Eye (tissue), 1 donor: ENCODE measurements at regions not wholly inside any gene's neighbourhood (a gene's known extent, or its start where the extent isn't known, plus 50 kb on each side); places are given as distances from the start of the nearest gene placed in this dataset.

Experiments used
- DNase-seq: peaks from one replicate; pipeline ENCODE4 v3.0.0-alpha.2; 2015

DNA sequence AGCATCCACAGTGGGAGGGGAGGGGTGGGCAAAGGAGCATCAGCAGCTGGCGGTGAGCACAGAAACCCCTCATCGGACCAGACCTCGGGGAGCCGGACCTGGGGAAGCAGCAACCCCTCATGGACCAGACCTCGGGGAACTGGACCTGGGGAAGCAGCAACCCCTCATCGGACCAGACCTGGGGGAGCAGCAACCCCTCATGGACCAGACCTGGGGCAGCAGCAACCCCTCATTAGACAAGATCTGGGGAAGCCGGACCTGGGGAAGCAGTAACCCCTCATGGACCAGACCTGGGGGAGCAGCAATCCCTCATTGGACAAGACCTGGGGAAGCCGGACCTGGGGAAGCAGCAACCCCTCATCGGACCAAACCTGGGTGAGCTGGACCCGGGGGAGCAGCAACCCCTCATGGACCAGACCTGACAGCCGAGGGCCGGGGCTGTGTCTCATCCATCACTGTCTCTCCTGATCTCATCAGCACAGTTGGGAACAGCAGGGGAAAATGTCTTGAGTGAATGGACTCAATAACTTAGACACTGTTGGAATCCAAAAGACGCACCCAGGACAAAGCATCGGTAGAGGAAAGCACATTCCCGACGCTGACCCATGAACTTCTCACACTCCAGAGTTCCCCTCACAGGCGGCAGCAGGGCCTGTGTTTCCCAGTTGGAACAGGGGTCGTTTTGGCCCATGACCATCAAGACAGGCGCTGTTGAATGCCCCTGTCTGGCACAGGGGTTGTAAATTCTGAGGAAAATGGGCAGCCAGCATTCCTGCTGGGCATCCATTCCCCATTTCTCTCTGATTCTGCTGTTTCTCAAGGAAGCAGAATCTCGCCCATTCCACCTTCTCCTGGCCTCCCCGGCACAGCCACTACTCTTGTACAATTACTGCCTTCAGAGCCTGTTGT, 1494.6 kb downstream of the TBC1D22A start:
- peak; percentile 76 for DNase-seq

DNA sequence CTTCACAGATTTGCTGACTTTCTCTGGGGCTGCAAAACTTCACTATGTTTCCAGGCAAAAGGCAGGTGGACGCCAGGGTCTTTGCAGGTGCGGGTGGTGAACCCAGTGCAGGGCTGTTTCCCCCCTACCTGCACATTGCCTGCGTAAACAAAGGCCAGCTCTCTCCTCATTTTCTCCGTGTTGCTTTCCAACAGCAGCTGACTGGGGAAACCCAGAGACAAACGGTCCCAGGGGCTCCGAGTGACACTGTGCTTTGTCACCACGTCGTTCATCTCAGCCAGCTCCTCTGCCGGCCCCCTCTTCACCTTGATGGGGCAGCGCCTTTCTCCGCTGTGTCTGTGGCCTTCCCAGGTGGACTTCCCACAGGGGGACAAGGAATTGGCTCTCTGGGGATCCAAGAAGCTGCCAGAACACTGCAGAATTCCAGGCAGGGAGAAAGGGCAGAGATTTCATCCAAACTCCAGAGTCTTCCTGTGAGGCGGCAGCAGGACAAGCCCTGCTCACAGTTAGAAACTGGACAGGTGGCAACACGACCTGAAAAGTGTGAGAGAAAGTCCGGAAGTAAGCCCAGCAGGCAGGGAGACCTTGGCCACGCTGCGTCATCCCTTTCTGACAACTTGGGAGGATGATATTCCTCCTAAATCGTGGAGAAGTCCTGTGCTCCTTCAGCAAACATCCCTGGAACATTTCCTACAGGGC, 1493.7 kb downstream of the TBC1D22A start:
- no peak for DNase-seq

DNA sequence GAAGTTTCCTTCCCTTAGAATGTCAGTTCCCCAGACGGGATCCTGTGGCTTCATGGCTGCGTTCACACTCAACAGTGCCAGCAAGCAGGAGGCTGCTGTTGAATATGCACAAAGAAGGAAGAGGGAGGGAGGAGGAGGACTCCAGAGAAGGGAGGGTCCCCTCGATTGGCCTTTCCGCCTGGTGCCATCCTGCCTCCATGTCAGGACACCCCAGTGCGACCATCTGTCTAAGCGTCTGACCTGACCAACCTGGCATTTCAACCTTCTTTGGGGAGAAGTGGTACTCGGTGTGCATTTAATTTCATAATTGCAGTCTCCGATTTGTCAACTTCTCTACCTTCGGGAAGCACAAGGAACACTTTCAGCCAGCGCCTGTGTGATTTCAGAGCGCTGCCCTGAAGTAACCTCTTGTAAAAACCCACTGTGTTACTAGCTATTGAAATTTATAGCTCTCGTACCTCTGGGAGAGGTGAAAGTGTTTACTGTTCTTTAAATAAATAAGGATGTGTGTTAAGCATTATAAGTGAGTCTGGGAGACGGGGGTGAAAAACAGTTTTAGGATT, 1491.9 kb downstream of the TBC1D22A start:
- peak; percentile 51 for DNase-seq

DNA sequence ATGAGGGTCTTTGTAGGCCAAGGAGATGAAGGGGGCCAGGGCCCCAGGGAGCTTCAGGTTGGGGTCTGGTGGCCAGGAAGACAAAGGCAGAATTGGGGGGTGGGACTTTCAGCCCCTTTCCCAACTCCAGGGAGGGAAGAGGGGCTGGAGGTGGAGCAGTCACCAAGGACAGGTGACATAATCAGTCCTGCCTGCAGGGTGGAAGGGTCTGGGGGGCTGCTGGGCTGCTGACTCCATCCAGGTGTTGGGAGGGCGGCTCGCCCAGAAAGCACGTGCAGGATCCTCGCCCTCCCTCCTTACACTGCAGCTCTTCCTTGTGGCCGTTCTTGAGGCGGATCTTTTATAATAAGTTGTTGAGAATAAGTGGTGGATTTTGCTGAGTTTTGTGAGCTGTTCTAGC, 1491.1 kb downstream of the TBC1D22A start:
- no peak for DNase-seq

DNA sequence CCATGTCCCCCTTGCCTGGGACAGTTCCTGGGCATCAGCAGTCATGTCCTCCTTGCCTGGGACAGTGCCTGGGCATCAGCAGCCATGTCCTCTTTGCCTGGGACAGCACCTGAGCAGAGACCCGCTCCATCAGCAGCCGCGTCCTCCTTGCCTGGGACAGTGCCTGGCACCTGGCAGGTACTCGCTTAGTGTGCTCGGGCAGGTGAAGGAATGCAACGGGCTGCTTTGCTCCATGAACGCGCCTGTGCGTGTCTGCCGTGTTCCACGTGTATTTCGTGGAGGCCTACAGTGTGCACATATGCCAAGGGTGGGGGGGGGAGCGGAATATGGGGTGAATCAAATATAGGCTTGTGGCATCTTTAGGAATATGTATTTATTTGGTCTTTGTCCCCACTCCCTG, 1490.7 kb downstream of the TBC1D22A start:
- DNase-seq: no peak

DNA sequence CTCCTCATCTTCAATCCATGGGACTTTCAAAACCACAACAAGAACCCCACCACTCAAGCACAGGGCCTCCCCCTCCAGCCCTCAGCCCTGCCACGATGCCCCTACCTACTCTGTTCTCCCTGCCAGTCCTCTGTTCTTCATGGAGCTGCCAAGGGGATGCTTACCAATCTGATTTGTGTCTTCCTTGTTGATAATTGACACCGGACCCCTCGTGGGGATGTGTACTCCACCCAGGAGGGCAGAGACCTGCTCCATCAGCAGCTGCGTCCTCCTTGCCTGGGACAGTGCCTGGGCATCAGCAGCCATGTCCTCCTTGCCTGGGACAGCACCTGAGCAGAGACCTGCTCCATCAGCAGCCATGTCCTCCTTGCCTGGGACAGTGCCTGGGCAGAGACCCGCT, 1489.2 kb downstream of the TBC1D22A start:
- no peak for DNase-seq

DNA sequence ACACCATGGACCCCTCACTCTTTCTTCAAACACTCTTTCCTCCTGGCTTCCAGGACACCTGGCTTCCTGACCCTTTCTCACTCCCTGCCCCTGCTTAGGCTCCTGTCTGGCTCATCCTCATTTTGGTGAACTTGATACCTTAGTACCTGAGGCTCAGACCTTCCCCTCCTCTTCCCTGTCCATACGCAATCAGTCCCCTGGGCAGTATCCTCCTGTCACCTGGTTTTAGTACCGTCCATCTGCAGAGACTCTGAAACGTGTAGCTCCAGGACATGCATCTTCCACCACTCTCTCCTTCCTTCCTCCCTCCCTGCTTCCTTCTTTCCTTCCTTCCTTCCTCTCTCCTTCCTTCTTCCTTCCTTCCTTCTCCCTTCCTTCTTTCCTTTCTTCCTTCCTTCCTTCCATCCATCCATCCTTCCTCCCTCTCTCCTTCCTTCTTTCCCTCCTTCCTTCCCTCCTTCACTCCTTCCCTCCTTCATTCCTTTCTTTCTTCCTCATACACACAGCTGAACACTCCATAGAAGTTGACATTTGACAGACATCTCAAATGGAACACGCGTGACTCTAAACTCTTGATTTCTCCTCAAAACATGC, 1488.6 kb downstream of the TBC1D22A start:
- DNase-seq: no peak

DNA sequence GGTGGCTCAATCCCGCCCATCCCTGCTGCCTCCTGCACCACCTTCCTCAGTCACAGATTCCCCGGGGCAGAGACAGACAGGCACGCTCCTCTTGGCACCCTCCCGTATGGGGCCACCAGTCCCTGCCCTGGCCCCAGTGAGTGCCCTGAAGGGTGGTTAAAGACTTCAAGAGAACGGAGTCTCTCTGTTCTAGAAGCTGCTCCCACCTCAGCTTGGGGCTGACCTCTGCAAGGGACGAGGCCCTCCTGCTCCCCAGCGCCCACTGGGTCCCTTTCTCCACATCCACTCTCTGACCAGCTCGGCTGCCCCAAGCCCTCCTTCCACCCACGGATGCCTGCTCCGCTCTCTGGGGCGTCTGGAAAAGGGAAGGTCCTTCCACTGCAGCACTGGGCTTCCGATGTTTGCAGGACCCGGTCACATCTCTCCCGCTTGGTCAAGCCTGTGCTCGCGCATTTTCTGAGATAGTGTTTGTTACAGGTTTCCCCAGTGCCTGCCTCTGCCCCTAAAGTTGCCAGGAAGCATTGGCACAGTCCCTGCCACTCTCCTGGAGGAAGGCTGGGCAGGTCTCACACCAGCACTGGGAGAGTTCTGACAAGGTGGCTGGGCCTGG, 1487.9 kb downstream of the TBC1D22A start:
- no peak for DNase-seq

DNA sequence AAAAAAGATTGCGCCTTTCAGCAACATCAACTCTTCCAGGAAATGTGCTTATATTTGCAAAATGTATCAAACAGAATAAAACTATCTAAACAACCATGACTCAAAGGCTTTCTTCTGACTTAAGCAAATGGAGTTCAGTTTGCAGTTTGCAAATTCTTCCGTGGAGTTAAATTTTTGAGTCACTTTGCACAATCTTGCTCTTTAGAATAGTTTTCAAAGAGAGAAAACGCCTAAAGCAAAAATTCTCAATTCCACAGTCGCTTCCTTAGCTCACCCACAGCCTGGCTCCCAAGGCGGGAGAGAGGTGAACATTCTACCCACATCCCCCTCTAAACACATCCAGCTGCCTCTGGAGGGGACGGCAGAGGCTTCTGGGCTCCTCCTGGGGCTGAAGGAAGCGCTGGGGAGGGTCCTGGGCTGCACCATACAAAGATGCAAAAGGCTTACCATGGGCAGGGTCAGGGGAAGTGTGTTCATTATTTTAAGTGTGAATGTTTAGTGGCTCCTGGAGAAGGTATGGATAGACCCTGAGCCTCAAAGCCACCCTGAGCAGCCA, 1487.3 kb downstream of the TBC1D22A start:
- no peak for DNase-seq

DNA sequence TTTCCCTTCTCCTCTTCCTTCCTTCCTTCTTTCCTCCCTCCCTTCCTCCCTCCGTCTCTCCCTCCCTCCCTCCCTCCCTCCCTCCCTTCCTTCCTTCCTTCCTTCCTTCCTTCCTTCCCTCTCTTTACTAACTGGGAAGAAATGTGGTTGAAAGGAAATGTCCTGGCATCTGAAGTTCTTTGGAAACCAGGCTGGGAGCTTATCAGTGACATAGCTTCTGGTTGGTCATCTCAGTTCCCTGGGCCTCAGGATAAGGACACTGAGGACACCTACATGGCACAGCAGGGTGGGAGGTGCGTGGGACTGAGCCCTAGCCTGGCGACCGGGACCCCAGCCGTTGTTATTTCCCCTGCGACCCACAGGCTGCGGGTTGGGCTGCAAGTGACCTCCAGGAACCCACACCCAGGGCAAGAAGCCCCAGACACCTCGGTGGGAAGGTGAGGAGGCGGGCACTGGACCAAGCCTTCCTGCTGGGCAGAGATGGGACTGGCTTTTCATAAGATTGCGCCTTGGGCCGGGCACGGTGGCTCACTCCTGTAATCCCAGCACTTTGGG, 1486.5 kb downstream of the TBC1D22A start:
- no peak for DNase-seq

DNA sequence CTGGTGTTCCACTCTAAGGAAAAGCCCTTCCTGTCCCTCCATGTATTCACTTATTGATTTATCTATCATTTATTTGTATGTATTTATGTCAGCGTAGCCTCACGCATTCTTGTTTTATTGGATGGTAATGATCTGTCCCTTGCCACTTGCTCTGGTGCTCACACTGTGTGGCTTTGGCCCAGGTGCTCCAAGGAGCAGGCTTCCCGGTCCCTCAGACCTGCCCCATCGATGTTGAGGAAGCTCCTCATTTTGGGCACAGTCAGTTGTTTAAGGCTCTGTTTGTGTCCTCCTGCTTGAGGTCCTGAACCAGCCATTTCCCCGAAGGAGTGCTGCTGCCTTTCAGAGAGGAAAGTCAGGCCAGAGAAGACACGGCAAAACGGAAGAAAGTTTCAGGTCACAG, 1485.4 kb downstream of the TBC1D22A start:
- DNase-seq: no peak

DNA sequence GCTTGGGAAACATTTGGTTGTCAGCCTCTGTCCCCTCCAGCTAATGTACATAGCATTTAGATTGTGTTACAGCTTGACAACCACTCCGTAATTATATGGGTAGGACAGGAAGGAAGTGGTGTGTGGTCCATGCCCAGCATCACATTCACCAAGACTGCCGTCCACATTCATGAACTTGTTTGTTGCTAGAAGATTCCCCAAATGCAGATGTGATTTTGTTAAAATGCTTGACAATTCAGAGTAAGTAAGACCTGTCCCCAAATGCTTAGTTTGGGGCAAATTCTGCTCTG, 1482.7 kb downstream of the TBC1D22A start:
- no peak for DNase-seq

DNA sequence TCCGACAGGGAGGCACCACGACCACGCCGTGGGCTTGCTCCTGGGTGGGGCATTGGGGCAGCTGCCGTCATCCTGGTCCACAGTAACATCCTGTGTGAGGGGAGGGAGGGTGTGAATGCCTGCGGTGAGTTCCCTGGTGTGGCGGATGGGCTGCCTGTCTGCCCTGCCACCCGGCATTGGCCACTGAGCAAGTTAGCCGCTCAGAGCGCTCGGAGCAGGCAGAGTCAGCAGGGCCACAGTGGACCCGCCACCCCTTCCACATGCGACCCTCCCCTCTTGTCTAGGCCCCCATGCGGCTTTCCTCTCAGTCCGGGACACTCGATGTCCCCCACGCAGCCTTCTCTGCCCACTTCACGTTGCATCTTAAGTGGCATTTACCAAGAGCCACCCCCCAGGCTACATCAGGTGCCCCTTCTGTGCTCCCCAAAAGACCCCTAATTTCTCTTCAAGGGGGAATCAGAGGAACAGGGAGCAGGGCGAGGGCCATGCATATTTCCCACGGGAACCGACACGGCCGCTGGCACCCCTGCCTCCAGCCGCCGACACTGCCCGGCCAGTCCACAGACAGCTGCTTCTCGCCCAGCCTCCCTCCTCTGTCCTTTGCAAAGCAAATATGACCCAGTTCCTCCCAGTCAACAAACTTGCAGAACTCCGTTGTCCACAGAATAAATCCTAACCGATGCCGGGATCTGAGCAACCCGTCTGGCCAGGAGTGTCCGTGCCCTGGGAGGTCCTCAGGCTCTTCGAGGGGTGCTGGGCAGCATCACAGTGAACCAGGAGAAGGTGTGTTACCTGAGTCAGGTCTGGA, 1482.1 kb downstream of the TBC1D22A start:
- DNase-seq: no peak

DNA sequence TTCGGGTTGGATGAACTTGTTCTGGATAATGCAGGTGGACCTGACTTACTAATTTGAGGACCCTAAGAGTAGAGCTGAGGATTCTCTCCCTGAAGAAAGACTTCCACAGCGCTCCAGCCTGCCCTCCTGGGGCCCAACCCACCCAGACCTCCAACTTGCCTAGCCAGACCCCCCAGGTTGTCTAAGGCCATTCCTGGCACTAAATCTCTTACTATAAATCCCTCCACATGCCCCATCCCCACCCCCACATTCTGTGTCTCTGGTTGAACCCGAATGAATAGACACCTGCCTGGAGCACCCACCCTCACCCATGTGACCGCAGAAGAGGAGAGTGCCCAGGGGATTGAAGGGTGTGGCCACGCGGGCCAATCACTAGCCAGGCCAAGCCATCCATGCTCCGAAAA, 1480.0 kb downstream of the TBC1D22A start:
- DNase-seq: no peak

DNA sequence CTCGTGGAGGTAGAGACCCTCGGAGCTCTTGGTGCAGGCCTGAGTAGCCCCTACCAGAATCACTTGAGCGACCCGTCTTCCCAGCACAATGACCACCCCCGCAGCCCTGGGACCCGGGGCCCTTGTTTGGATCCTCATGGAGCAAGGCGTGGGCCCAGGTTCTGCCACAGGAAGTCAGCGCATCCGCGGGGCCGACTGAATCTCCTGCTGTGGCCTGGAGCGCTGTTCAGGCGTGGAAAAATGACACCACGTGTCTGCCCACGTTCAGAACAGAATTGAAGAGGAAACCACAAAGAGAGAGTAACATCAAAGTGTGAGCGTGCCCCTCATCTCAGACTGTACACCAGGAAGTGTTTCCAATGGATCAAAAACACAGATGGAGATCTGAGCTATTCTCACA, 1479.2 kb downstream of the TBC1D22A start:
- no peak for DNase-seq

DNA sequence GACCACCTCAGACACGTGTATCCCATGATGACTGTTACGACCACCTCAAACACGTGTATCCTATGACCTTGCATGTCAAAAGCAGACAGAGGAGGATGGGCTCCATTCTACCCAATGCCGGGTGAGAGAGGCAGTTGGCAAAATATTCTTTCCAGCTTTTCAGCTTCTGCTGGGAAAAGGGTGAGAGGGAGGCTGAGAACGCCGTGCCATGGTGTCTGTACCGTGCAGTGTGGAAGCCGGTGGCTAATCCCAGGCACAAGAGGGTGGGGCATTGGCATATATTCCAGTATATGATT, 1478.4 kb downstream of the TBC1D22A start:
- no peak for DNase-seq

DNA sequence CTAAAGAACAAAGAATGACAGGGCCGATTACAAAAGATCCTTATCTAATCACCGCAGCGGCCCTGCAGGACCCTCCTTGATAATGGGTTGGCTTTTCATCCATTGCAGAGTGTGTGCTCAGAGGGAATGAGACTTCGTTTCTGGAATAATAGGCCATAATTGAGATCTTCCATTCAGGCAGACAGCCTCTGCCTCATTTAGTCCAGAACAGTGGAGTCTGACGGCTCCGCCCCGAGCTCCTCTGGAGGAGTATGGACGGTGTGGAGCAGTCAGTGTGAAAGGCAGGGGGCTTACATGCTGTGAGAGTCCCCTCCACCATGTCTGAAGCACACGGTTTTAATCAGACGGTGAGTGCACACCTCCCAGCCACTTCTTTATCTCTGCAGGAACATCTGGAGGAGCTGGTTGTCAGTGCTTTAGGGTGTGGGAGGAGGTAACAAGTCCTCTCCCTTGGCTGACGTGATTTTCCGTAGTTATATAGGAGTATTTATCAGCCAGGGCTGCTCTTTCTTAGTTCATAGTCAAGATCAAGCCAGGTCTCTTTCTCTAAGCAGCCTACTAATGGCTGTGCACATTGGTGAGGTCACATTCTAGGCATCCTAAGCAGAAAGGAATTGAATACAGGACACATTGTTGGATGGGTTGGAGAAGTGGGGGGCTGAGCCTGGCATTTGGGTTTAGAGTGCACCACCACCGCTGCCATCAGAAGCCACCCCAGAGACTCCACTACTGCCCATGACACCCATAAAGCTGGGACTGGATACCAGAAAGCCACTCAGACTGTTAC, 1477.9 kb downstream of the TBC1D22A start:
- no peak for DNase-seq

DNA sequence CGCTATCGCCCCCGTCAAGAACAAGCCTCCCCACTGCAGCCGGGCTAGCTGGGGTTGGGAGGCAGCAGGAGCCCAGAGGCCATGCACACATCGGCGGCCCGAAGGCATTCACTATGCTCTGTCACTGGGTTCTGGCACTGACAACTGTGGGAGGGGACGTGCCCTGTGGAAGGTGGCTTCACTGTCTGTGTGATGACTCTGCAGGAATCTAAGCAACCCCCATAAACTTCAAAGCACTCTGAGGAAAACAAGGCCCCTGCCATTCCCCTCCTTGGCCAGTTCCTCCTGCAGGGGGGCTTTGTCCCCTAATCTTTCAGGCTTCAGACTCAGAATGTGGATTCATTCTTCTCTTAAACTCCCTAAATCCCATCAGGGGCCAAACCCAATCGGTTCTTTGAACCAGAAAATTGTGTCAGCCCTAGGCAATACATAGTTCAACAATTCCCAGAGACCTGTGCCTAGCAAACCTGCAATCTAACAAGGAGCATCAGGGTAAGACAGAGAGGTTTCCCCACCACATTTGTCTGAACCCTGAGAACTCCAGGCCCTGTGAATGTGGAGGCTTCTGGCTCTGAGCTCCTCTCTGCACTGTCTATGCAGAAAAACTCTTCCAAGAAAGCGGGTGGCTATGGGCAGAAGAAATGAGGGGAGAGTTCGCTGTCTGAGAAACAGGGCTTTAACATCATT, 1477.2 kb downstream of the TBC1D22A start:
- peak; percentile 81 for DNase-seq

DNA sequence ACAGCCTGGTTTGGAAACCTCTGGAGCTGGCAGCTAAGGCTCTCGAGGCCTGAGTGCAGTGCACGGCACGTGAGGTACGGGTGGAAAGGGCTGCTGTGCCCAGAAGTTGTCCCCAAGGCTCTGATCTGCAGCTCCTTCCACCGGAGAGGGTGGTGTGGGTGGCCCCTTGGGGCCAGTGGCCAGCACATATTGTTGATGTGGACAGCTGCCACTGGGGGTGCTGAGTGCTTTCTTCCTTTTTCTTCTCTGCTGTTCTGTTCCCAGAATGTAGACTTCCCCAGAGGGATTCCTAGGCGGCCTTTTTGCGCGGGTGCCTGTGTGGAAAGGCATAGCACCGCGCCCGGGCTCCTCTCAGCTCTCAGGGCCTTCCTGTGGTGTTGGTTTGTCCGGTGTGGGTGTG, 1476.5 kb downstream of the TBC1D22A start:
- peak; percentile 54 for DNase-seq

DNA sequence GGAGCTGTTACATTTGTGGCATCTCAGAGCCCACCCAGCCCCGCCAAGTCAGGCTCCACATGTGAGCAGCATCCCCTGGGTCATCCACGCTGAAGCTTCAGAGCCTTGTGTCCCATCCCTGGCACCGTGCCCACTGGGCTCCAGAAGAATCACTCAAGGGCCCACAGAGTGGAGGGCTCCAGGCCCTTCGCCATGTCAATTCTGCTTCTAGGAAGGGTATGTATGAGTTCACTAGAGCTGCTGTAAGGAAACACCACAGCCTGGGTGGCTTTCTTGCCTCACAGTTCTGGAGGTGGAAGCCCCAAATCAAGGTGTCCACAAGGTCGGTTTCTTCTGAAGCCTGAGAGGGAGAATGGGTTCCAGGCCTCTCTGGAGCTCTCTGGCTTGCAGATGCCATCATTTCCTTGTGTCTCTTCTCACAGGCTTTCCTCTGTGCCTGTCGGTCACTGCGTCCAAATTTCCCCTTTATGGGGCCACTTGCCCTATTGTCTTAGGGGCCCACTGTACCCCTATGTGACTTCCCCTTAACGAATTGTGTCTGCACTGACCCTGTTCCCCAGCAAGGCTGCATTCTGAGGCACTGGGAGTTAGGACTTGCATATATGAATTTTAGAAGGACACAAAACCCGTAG, 1476.0 kb downstream of the TBC1D22A start:
- no peak for DNase-seq
